ENCODE measurements at regions not wholly inside any gene's neighbourhood (a gene's known extent, or its start where the extent isn't known, plus 50 kb on each side); places are given as distances from the start of the nearest gene placed in this dataset.
"Not testable (repeated sequence)": the region's sequence is repeated elsewhere in the genome, so short reads cannot be mapped to it uniquely, and the experiment has no call there.

DNA sequence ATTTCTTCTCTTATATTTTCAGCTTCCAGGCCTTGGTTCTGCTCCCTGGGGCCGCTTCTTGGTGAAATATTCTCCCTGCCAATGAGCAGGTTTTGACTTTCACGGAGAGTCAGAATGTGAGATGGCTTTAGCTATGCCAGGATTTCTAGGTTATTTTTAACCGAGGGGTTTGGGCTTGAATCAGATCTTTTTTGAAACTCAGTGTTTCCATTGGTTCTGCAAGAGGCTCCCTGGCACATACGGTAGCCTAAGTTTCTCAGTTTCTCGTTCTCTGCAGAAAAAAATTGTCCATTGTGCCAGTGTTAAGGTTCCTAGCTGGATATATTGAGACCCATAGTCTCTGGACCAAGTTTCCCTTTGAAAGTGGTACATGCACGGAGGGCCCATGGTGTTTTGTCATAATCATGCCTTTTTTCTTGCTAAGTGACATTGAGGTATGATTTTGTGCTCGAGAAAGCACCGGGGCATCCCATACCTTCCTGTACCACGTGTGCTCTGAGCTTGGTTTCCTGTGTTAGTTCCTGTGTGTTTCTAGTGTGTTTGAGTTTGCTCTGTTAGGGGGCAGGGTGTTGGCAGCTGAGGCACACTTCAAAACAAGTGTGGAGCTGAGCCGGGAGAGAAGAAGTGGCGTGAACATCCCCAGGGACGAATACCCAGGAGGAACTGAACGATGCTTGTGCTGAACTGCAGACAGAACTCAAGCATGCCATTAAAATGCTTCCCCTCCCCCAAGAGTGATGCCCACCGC, 127.2 kb downstream of the HS3ST3B1 start:
- no peak for DNase-seq

GRCh38 chr17:14423156-14423555, 122.3 kb downstream of the HS3ST3B1 start:
- not testable (repeated sequence) for DNase-seq

GRCh38 chr17:14417336-14417735, 116.5 kb downstream of the HS3ST3B1 start:
- no peak for DNase-seq

- no peak for DNase-seq
These were observed 108.4 kb downstream of the HS3ST3B1 start for GRCh38 chr17:14409292-14409691.

- no peak for DNase-seq
These were observed 106.7 kb downstream of the HS3ST3B1 start for GRCh38 chr17:14407541-14407940.

DNA sequence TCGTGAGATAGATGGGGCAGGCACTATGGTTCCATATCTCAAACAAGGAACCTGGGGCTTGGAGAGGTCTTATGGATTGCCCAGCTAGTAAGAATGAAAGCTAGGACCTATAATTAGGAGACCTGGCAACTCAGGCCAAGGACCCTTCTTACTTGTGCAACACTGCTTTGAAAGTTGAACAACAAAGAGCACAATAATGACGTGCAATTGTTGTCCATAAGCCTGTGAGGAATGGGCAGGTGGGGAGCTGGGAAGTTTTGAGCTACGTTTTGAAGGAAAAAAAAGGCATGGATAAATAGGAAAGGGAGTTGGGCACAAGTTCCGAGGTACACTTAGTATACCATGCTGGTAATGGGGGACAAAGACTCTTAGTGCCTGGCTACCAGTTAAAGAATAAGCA, 104.3 kb downstream of the HS3ST3B1 start:
- DNase-seq = no peak
